GM10266 (cell line): ENCODE measurements at regions not wholly inside any gene's neighbourhood (a gene's known extent, or its start where the extent isn't known, plus 50 kb on each side); places are given as distances from the start of the nearest gene placed in this dataset.

ENCODE experiments used
- DNase-seq: peaks from one replicate; pipeline ENCODE4 v3.0.0; 2012; ENCODE audit errors: extremely low spot score
- TF ChIP-seq, protein P1 (sequence below): IDR thresholded peaks from 2 replicates; pipeline ENCODE4 v1.5.1; 2012; ENCODE audit warnings: mild to moderate bottlenecking, low read depth; ENCODE audit not compliant: control insufficient read depth, insufficient read depth; ENCODE audit errors: missing control alignments

DNA sequence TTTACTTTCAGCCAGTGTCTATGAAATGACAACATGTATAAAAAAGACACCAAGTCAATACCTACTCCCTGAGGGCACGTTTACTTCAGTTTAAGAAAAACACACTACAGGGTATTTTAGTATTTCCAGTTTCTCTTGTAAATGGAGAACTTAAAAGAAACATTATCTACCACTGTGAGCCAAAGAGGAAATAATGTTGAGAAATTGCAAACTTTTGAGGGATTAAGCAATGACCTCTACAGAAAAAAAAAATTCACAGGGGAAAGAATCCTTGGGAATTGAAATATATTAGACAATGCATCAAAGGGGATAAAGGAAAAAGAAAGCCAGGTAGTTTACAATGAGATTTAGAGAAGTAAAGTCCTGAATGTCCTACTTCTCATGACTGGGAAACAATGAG is 126.0 kb downstream of the KCNJ2 start:
- DNase-seq: no peak
- TF ChIP-seq, protein P1, sequence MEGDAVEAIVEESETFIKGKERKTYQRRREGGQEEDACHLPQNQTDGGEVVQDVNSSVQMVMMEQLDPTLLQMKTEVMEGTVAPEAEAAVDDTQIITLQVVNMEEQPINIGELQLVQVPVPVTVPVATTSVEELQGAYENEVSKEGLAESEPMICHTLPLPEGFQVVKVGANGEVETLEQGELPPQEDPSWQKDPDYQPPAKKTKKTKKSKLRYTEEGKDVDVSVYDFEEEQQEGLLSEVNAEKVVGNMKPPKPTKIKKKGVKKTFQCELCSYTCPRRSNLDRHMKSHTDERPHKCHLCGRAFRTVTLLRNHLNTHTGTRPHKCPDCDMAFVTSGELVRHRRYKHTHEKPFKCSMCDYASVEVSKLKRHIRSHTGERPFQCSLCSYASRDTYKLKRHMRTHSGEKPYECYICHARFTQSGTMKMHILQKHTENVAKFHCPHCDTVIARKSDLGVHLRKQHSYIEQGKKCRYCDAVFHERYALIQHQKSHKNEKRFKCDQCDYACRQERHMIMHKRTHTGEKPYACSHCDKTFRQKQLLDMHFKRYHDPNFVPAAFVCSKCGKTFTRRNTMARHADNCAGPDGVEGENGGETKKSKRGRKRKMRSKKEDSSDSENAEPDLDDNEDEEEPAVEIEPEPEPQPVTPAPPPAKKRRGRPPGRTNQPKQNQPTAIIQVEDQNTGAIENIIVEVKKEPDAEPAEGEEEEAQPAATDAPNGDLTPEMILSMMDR: no peak

DNA sequence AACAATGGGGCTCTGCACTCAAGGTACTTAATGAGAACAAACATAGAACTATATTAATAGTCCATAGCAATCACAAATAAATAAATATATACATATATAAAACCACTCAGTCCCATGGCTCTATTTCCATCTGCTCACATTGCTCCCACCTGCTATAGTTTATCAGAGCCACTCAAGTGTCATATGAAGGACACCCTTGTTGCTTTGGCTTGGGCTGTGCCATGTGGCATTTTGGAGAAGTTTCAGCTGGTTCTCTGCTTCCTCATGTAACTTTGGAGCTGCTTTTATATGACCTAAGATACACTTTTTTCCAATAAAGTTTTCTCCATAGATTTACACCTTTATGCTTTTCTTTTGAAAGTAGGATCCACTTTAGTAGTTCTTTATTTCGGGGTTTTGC is 126.4 kb downstream of the KCNJ2 start:
- no peak for DNase-seq
- TF ChIP-seq, protein P1: no peak

DNA sequence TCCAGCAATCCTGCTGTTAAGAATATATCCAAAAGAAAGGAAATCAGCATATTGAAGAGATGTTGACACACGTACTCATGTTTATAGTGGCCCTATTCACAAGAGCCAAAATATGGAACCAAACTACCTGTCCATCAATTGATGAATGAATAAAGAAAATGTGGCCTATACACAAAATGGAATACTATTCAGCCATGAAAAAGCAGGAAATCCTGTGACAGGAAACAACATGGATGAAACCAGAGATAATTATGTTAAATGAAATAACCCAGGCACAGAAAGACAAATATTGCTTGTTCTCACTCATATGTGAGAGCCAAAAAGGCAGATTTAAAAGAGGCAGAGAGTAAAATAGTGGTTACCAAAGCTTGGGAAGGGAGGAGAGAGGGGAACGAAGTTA is 127.1 kb downstream of the KCNJ2 start:
- no peak for DNase-seq

DNA sequence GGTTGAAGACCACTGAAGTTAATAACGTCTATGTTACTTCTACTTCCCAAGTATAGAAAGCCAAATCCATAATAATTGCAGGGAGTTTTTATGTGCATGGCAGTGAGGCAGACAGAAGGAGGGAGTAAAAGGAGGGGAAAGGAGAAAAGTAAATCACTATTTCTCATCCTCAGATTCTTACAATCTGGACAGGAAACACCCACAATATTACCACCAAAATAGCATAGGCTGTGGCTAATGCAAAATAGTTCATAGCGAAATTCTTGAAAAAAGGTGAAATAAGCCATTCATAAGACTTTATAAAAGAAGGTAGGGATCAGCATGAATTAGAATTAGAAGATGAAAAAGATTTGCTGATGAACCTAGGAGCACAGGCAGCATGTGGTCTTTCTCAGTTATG is 128.1 kb downstream of the KCNJ2 start:
- TF ChIP-seq, protein P1: no peak
- DNase-seq: no peak

More for the DNA sequence above, 127.1 kb downstream of the KCNJ2 start:
- TF ChIP-seq, protein P1: no peak

DNA sequence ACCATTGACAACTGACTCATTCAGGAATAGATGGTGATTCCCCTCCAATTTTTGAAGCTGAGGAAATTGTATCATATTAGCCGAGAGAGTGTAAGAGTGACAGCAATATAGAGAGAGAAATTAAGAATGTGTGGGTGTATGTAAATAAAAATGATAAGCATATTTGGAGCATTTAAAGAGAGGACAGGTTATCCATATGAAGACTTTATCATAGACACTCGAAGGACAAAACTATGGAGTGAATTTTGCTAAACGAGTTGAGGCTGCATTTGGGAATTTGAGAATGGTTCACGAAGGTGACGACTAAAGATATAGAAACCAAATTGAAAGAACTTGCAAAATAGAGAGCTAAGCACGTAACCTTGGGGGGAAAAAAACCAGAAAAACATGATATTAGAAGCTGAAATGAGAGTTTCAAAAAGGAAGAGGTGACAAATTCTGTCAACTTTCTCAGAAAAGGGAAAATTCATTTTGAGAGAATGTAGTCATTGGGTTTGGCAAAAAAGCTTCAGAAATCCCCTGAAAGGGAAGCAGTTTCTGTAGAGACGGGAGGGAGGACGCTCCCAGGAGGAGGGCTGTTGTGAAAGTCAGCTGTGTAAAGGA is 129.7 kb downstream of the KCNJ2 start:
- peak; percentile 8 for DNase-seq
- TF ChIP-seq, protein P1: no peak

DNA sequence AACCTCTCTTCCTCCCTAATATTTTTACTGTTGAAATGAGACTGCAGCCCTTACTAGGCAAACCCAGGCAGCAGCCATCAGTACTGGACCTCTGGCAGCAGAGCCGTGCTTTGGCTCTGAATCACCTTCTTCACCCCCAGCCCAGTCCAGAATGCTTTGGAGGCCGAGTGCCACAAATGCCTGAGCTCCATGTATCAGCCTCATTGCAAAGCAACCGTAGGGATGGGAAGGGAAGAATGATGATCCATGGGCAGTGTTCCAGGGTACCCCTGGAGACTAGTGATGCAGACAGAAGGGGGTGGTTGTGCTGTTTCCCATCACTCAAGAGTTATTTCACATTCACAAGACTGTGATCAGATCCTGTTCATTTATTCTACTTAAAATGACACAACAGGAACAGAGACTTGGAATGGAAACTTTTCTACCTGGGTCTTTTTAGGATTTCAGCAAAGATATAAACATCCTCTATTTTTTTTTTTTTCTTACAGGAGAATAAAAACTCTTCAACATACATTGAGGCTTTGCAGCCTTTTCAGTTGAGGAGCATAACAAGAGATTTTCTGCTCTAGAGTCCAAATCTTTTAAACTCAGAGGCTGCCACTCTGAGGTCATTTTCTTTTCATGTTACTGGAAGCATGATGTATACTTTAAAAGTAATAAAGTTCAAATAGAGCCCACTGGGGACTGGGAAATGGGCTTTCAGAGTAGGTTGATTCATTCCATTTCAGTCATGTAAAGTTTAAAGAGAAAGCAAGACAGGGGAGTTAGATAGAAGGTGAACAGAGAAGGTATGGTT is 138.3 kb downstream of the KCNJ2 start:
- no peak for DNase-seq
- TF ChIP-seq, protein P1: no peak

DNA sequence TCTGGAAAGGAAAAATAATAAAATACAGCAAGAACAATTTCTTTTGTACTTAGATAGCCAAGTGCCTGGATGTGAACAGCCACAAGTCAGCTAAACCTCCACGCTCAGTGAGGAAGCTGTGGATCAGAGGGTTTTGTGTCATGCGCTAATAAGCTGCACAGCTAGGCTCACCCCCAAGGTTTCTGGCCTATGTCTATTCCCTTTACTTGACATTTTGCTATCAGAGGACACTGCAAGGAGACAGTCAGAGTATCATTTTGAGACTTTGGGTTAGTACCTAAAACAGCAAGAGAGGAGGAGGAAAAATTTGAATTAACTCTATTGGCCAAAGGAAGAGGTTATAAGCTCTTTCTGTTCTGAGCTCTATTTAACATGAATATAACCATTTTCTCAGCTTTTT is 139.3 kb downstream of the KCNJ2 start:
- DNase-seq: no peak
- TF ChIP-seq, protein P1: no peak
